MCF 10A (cell line): ENCODE measurements at regions not wholly inside any gene's neighbourhood (a gene's known extent, or its start where the extent isn't known, plus 50 kb on each side); places are given as distances from the start of the nearest gene placed in this dataset.

Experiments
- BruUV-seq: library from RNA; stranded (reverse); fragments of 400-500 nt; replicated peaks from 2 replicates; lab custom pipeline; 2021; lab: Mats Ljungman, UMichigan
- CTCF ChIA-PET: fragments of 300-600 bp; sonication (Branson Sonifier 250); formaldehyde crosslinking; extraction: SDS; loops from one replicate; lab custom pipeline; 2021; ENCODE audit warnings: antibody characterized with exemption, inconsistent platforms; lab: Yijun Ruan, JAX
- POLR2A ChIA-PET: fragments of 300-600, 350-650 bp; sonication (Branson Sonifier 250); formaldehyde crosslinking; extraction: SDS; loops from one replicate; lab custom pipeline; 2020; ENCODE audit warnings: antibody characterized with exemption, inconsistent platforms; lab: Yijun Ruan, JAX
- DNase-seq: peaks from one replicate; pipeline ENCODE4 v3.0.0-alpha.2; 2018; ENCODE audit not compliant: unreplicated experiment
- H3K27ac Mint-ChIP-seq: one replicate; pipeline ENCODE4 v1.8.0; 2022; ENCODE audit warnings: mild to moderate bottlenecking, low read depth, mixed read lengths; ENCODE audit not compliant: unreplicated experiment
- H3K27me3 Mint-ChIP-seq: one replicate; pipeline ENCODE4 v1.8.0; 2022; ENCODE audit warnings: mixed read lengths; ENCODE audit not compliant: insufficient read depth, unreplicated experiment
- H3K36me3 Mint-ChIP-seq: one replicate; pipeline ENCODE4 v1.8.0; 2022; ENCODE audit warnings: mild to moderate bottlenecking, moderate library complexity, mixed read lengths; ENCODE audit not compliant: insufficient read depth, unreplicated experiment
- H3K4me1 Mint-ChIP-seq: one replicate; pipeline ENCODE4 v1.8.0; 2022; ENCODE audit warnings: mixed read lengths; ENCODE audit not compliant: insufficient read depth, unreplicated experiment
- H3K4me3 Mint-ChIP-seq: one replicate; pipeline ENCODE4 v1.8.0; 2022; ENCODE audit warnings: mild to moderate bottlenecking, moderate library complexity, mixed read lengths; ENCODE audit not compliant: unreplicated experiment
- H3K9me3 Mint-ChIP-seq: one replicate; pipeline ENCODE4 v1.8.0; 2022; ENCODE audit warnings: mixed read lengths; ENCODE audit not compliant: unreplicated experiment
- CTCF ChIP-seq: fragments of 200-600 bp; IDR thresholded peaks from one replicate; pipeline ENCODE4 v1.8.0; 2022; ENCODE audit warnings: antibody characterized with exemption, mild to moderate bottlenecking; ENCODE audit not compliant: unreplicated experiment
- intact Hi-C: fragments of 100-400 bp; cut with micrococcal nuclease; formaldehyde crosslinking; loops from 2 replicates; pipeline ENCODE4 v1.14.1; 2022

- BruUV-seq, result no TSS peak
- no peaks in the 10 kb centered on the region for H3K36me3 Mint-ChIP-seq
- DNase-seq, result peak; percentile 81
- no peak overlapping the region for H3K4me3 Mint-ChIP-seq
- H3K9me3 Mint-ChIP-seq, result no peaks in the 10 kb centered on the region
- H3K27me3 Mint-ChIP-seq, result peaks cover 48% of the 10 kb centered on the region
- H3K27ac Mint-ChIP-seq, result no peak overlapping the region
- intact Hi-C loops, result loop anchor here (1.0 to 2.0 kb wide), 3 partner anchors 9 to 45 kb away; no protein-coding TSS in a partner anchor
- ChIA-PET POLR2A (interaction anchor here (0.9 kb wide), 1 partner anchor 19 kb away, joined by 3 read pairs; no protein-coding TSS in a partner anchor), CTCF (interaction anchor here (0.6 to 0.7 kb wide), 2 partner anchors 14 to 29 kb away, joined by 4 read pairs; no protein-coding TSS in a partner anchor)
- no peak for TF ChIP-seq CTCF
- H3K4me1 Mint-ChIP-seq, result no peaks in the 10 kb centered on the region
These were observed 52.6 kb upstream of the ARAP3 start for GRCh38 chr5:141734501-141735229.

GRCh38 chr5:141733198-141733597 lies 51.2 kb upstream of the ARAP3 start:
- DNase-seq, result no peak
- no TSS peak for BruUV-seq
- Mint-ChIP-seq H3K27me3 (peaks cover 33% of the 10 kb centered on the region), H3K27ac (no peak overlapping the region), H3K4me1 (no peaks in the 10 kb centered on the region), H3K9me3 (no peaks in the 10 kb centered on the region), H3K4me3 (no peak overlapping the region), H3K36me3 (no peaks in the 10 kb centered on the region)
- ChIA-PET CTCF (no interaction called here), POLR2A (no interaction called here)
- intact Hi-C loops, result no loop called here
- TF ChIP-seq CTCF, result no peak

GRCh38 chr5:141732417-141732816 lies 50.4 kb upstream of the ARAP3 start:
- no peaks in the 10 kb centered on the region for H3K4me1 Mint-ChIP-seq
- POLR2A ChIA-PET, result interaction anchor here (0.6 to 1.2 kb wide), 2 partner anchors 18 to 731 kb away, joined by 3 to 4 read pairs; no protein-coding TSS in a partner anchor
- no peaks in the 10 kb centered on the region for H3K9me3 Mint-ChIP-seq
- DNase-seq, result peak; percentile 23
- BruUV-seq, result no TSS peak
- H3K27ac Mint-ChIP-seq, result no peak overlapping the region
- no peaks in the 10 kb centered on the region for H3K36me3 Mint-ChIP-seq
- intact Hi-C loops, result no loop called here
- TF ChIP-seq CTCF, result no peak
- CTCF ChIA-PET, result interaction anchor here (0.6 to 1.8 kb wide), 5 partner anchors 15 to 39 kb away, joined by 3 to 7 read pairs (median 3); no protein-coding TSS in a partner anchor
- no peak overlapping the region for H3K4me3 Mint-ChIP-seq
- H3K27me3 Mint-ChIP-seq, result peaks cover 25% of the 10 kb centered on the region
